Hepatic stellate cell (primary cell): ENCODE measurements at regions not wholly inside any gene's neighbourhood (a gene's known extent, or its start where the extent isn't known, plus 50 kb on each side); places are given as distances from the start of the nearest gene placed in this dataset.
A peak's percentile ranks its signal among the peaks of the same experiment; 100 is the strongest.

ENCODE experiments used
- DNase-seq: peaks from one replicate; pipeline ENCODE4 v3.0.0; 2011; ENCODE audit warnings: low spot score

DNA sequence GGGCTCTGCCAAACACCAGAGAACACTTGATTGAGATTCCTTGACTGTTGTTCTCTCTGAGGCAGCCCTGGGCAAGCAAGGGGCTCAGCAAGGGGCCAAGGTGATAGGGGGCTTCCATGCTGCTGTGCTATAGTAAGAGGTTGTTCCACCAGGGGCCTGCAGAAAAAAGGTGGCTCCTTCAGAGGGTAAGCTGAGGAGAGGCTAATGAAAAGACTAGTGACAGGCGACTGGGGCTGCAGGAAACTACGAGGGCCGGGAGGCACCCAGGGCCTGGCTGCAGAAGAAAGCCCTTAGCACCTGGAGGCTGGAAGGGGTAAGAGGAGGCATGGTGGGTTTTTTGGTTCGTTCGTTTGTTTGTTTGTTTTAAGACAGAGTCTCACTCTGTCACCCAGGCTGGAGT is 88.0 kb upstream of the CTNNA1 start:
- no peak for DNase-seq

DNA sequence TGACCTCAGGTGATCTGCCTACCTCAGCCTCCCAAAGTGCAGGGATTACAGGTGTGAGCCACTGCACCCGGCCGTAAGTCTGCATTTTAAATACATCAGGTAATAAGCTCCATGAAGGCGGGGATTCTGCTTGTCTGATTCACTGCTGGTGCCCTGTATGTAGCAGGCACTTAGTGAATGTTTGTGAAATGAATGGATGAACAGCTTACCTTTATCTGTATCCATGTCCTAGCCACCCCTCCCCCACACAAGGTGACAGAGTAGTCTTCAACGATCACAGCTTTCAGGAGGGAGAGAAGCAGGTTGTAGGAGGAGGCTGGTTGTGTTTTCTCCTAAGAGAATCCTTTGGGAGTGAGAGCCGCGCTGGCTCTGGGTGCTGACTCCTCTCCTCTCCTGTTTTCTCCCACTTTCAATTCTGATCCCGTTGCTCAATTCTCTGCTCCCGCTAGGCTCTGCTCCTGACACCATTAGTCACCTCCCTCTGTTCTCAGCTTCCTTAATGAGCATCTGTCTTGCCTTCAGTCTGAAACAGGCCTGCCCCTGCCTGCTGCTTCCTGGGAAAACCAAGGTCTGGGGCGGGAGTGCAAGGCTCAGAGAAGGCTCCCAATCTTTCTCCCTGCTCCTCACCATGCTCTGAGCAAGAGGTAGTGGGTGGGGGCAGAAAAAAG is 88.8 kb upstream of the CTNNA1 start:
- DNase-seq, result no peak

DNA sequence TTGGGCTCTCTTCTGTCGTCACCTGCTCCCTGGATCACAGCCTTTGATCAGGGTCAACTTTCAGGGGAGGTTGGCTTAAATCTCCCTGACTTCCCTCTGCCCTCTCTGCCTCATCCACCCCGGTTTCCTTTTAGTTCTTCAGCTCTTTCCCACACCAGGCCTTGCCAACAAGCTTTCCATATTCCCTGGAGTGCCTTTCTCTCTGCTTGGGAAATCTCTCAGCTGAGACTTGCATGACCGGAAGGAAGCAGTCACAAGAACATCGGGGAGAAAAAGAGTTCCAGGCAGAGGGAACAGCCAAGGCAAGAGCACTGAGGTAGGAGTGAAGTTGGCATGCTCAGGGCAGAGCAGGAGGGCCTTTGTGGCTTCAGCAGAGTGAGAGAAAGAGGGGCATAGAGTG is 88.4 kb upstream of the HSPA9 start:
- no peak for DNase-seq

DNA sequence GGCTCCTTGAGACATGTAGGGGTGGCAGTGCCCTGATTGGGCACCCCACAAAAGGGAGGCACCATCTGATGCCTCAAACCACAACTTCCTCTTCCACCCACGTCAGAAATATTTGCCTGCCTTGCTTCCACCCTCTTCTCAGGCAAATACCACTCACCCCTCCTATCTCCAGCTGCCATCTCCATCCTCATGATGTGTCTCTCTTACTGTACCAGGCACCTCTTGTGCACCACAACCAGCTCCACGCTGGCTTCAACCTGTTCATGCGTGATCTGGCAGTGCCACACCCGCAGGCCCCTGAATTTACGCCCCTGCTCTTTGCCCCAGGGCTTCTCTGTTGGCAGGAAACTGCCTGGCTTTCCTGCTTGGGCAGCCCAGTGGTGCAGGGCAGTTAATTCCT is 87.8 kb upstream of the HSPA9 start:
- DNase-seq, result no peak

DNA sequence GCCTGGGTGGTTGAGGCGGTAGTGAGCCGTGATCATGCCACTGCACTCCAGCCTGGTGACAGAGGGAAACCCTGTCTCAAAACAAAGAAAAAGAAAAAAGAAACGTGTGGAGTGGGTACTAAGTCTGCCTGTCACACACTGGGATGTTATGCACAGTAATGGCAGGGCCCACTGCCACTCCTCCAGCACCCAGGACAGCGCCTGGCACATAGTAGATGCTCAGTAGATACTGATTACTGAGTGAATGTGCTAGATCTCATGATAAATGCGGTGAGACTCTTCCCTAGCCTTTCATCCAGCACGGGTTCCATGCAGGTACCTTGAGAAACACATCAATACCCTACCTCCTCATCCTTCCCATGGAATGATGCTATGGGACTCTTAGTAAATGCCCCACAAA is 87.4 kb upstream of the HSPA9 start:
- DNase-seq, result no peak

DNA sequence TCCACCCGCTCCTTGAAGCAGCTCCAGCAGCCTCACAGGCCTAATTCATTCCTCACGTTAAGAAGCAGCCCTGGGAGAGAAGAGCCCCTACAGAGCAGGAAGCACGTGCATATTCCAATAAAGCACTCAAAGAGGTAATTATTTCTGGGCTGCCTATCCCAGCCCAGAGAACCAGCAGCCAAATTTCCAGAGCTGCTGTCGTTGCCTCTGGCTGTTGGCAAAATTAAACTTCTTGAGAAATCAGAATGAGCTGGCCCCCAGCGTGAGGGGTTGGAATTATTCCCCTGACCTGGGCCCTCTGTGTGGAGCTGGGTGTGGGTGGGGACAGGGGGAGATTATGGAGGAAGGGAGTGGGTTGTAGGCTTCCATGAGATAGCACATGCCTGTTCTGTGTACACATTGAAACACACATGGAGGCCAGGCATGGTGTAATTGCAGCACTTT is 86.8 kb upstream of the HSPA9 start:
- DNase-seq, result no peak

DNA sequence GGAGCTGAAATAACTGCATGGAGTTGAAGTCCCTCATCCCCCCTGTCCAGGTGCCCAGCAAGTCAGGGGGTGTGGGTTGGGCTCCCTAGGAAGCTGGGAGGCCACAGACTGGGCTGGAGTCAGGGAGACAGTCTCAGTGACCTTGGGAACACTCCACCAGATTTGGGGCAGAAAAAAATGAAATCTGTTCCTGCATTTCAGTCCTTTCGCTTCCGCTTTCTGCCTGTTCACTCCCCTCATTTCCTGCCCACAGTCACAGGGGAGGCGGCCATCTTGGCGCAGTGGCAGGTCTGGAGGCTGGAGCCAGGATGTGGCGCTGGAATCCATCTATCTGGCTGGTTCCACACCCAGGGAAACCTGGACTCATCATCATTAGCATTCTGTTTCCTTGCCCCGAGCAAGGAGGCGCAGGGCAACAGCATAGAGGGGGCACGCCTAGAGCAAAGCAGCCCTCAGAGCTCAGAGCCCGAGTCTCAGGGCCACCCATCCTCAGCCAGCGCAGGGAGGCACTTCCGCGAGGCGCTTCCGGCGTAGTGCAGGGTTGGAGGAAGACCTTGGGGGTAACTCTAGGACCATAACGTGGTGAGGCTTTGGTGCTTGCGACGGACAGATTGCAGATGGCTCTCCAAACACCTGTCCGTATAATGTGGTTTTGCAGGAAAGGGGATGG is 86.2 kb upstream of the HSPA9 start:
- no peak for DNase-seq

DNA sequence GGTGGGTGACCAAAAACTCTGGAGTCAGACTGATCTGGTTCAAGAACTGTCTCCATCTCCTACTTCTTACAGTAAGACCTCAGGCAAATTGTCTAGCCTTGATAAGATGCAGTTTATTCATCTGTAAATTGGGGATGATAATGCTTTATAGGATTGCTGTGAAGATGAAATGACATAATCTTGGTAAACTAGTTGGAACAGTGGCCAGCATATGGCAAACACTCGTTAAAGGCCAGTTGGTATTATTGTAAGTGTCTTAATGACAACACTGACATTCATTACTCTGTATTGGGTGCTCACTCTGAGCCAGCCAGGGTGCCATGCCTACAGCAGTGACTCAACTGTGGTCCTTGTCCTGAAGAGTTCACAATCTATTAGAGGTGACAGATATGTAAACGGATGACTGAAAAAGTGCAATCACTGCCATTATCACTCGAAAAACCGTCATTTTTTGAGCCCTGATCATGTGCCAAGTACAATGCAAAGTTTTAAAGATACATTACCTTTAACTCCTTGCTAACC is 84.9 kb upstream of the HSPA9 start:
- no peak for DNase-seq

DNA sequence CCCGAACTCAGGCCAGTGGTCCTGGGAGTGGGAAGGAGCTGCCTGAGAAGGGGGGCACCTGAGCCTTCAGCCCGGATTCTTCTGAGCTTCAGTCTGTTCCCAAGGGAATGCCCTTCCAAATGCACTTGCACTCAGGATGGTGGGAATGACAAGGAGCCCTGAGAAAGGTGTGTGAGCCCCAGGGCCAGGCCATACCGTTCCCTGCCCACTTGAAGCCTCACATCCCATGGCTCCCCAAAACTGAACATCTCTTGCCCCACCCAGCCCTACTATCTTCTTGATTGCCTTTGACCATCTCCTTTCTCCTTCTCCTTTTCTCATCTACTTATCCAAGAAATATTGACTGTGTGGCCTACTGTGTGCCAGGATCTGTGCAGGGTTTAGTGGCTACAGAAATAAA is 84.4 kb upstream of the HSPA9 start:
- DNase-seq, result no peak

DNA sequence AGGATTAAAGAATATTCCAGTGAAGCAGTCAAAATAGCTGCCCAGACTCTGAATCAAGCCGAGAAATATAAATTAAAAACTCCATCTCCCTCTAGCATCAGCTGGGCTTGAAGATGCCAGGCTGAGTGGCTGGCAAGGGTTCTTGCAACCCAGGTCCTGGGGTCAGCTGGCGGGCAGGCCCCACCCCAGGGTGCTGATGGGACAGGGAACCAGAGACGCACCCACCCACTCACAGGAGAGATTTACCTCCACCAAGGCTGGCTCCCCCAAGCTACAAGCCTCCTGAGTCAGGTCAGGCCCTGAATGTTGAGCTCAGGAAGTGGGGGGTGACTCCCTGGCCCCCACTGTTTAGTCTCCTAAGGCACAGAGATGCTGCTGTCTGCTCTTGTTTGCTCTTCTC is 83.9 kb upstream of the HSPA9 start:
- DNase-seq, result no peak

DNA sequence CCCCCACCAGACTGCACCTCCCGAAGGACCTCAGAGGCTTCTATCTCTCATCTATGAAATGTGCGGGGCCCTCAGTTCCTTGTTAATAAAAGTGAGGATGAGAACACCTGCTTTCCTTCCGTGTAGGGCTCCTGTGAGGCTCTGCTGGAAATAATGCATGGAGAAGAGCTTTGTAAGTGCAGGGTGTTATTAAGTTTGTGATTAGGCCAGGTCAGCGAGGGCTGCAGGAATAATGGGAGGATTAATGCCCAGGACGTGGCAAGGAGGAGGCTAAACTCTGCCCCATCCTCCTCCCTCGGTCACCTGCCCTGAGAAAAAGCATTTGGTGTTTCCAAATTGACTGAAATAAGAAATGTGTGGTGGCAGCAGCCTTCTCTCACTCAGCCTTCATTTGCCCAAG is 83.5 kb upstream of the HSPA9 start:
- no peak for DNase-seq

DNA sequence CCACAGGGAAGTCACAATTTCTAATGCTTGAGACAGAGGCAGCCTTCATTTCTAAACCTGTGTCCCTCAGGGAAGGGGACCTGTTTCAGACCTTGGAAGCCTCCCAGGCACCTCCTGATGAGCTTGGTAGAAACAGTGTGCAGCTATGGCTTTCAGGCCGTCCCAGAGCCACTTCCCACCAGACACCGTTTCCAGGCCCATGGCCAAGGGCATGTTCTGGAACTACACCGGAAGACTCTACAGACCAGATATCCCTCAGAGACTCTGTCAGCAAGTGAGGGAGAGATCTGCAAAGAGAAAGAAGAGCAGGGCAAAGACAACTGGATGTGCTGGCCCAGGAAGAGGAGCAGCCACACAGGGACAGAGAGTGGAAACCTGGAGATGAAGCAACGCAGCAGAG is 82.2 kb upstream of the HSPA9 start:
- DNase-seq, result no peak

DNA sequence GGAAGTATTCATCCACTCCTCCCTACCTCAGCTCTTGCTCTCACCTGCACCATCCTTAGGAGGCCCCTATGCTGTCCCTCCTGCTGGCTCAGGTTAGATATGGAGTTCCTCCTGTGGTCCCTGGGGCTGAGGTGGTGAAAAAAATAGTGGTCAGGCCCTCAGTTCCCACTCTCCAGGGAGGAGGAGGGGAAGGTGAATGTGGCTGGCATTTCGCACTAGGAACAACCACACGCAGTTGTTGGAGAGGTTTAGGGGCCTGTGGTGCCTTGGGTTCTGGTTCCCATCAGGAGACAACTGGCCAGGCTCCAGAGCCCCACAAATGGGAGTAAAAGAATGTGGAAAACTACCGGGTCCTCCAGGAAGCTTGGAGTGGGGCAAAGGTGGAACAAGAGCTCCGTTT is 81.7 kb upstream of the HSPA9 start:
- no peak for DNase-seq

DNA sequence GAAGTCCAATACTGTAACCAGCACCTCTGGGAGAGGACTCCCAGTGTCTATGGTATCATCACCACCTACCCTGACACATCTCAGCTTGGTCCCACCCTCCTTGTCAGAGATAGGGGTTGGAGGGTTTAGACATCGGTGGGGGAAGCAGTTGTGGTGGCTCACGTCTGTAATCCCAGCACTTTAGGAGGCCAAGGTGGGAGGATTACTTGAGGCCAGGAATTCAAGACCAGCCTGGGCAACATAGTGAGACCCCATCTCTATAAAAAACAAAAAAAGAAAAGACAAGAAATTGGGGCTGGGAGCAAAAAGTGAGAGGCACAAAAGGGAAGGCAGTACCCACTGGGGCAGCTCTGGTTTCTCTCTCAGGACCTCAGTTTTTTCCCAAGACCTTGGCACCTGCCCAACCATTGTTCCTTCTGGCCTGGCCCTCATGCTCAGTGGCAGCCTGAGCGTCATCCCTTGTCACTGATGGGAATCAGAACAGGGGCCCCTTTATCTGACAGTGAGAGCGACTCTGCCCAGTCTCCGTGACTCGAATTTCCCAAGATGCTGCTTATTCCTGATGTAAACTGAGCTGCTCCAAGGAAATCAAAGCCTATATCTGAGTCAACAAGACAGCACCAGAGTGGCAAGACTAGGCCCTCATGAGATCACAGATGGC is 80.5 kb upstream of the HSPA9 start:
- DNase-seq, result no peak

DNA sequence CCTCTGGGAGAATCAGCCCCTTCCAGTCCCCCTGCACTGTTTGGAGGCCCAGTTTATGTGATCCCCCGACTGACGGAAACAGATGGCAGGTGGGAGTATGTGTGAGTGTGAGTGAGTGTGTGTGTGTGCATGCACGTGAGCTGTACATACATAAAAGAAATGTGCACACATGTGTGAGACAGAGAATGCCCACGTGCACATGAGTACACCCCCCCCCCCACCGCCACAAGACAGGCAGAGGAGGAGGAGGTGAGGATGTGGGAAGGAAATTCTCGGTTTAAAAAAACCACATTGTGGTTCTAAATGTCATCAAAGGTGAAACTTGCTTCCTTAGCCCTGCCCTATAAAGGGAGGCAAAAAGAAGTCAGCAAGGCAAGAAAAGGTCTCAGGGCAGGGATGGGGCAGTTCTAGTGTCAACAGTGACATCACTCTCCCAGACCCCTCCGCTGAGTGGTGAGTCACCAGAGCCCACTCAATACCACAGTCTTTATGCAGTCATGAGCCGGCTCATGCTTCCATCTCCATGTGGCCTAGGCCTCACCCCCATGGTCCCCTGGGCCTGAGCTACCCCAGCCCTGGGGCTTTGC is 79.2 kb upstream of the HSPA9 start:
- peak; percentile 41 for DNase-seq

DNA sequence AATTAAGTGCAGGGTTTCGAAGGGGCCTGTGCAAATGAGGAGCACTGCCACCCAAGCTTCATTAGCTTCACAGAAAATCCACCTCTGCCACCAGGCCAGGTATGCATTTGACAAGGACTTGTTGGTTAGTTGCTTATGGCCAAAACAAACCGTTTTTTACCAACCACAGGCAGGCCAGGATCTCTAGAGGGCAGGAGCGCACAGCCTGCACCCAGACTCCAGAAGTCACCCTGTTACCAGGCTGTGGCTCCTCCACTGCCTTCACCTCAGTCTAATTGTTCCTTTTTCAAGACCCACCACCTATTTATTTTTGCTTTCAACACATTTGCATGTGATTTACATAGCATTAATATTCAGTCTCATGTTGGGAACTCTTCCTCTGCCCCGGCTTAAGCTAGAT is 78.3 kb upstream of the HSPA9 start:
- no peak for DNase-seq

DNA sequence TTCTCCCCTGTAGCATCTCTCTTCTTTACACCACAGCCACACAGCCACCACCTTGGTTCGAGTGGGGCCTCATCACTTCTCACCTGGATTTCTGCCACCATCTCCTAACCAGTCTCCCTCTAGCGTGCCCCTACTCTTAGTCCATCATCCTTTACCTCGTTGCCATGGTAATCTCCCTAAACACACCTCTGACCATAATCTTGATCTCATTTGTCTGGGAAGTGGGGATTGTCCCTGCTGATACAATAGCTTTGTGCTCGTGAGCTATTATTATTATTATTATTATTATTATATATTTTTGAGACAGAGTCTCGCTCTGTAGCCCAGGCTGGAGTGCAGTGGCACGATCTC is 76.5 kb upstream of the HSPA9 start:
- DNase-seq, result no peak

DNA sequence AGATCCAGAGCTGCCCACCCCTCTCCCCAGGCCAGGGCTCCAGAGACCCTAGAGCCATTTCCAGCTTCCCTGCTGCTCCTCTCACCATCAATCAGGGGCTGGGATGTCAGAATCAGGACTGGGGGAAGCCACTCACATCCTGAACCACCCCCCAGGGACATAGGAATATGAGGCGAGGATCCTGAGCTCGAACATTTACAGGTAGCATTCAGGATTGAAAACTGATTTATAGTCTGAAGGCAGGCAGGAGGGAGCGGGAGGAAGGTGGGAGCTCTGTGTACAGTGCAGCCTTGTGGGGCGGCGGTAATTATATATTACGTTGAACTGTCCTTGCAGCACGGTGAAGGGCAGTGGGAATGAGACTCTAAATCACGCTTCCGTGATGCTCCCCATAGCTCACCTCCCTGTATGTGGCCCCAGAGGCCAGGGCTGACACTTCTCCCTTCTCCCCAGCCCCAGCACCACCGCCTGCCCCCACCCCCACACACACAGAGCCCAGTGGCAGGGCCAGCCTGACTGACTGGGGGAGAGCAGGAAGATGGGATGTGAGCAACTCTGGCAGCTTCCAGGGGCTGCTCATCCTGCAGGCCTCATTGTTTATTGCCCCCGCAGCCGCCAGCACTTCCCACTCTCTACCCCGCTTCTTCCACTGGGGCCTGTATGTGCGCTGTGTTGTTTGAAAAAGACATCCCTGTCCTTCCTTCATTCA is 76.0 kb upstream of the HSPA9 start:
- DNase-seq, result no peak

DNA sequence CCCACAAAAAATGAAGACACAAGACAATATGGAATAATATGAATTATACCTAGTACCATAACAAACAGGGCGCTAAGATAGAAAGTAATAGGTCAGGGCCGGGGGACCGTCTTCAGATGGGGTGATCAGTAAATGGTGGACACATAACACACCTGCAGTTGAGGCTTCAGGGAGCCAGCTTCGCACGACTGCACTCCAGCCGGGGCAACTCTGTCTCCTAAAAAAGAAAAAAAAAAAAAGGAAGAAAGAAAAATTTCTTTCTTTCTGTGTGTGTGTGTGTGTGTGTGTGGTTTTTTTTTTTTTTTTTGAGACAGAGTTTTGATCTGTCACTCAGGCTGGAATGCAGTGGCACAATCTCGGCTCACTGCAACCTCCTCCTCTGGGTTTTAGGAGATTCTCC is 75.0 kb upstream of the HSPA9 start:
- DNase-seq, result no peak

DNA sequence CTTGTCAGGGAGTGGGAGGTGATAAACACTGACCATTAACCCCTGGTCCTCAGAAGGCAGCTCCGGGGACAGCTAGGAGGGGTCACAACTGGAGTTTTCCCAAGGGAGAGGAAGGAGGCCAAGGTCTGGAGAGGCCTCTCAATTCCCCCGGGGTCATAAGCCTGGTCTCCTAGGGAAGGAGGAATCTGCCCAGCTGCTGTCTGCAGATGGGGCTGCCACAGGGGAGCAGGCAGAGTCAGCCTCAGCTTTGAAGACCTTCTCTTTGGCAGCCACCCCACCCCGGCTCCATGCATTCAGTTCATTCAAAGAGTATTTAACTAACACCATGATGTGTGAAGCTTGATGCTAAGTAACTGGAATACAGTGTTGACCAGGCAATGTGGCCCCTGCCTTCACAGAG is 74.6 kb upstream of the HSPA9 start:
- no peak for DNase-seq

DNA sequence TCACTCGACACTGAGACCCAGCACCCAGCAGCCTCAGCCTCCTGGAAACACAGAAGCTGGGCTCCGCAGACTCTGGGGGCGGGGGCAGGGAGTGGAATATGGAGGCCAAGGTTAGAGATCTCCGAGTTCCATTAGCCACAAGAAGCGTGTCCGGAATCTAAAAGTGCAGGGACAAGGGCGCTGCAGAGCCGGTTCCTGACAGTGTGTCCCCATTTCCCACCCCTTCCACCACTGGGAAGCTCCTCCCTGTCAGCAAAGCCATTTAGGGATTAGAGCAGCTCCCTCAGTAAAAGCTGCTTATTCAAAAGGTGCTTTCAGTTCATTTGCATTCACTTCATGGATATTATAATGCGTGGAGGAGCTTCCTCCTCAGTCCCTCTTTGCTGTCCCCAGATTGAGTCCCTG is 74.1 kb upstream of the HSPA9 start:
- DNase-seq, result no peak

DNA sequence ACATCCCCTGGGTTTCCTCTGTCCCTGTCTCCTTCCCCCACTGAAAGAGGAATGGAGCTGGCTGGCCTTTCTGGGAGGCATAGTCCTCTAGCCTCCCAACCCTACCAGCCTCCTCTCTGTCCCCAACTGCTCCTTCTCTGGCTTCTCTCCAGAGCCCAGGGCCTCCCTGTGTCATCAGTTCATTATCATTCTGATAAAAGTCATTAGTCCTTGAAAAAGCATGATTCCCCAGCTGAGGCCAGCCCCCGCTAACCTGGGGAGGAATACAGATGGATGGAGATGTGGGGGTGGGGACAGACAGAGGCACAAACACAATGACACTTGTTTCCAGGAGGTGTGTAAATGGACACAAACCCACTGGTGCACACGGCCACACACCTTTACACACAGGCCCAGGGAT is 73.6 kb upstream of the HSPA9 start:
- no peak for DNase-seq
